Peyer's patch (tissue), 4 donors: ENCODE measurements at regions not wholly inside any gene's neighbourhood (a gene's known extent, or its start where the extent isn't known, plus 50 kb on each side); places are given as distances from the start of the nearest gene placed in this dataset.

Experiments
- POLR2A ChIP-seq, 2 donors: fragments of 450-650 bp; IDR thresholded peaks; one replicate each; pipeline ENCODE4 v1.5.1; 2017; ENCODE audit warnings: antibody characterized with exemption in 2 of 2, mild to moderate bottlenecking in 2 of 2, moderate library complexity in 2 of 2
- TF ChIP-seq, protein P1 (sequence below), 6 experiments: fragments of 450-650 bp in 4 of 6; fragments of 200-600 bp in 2 of 6; sonication (generic) in 1 of 6; IDR thresholded peaks; one replicate each; pipeline ENCODE4 v1.5.1; 2017 to 2019; ENCODE audit warnings: antibody characterized with exemption in 6 of 6, mild to moderate bottlenecking in 3 of 6, moderate library complexity in 1 of 6

DNA sequence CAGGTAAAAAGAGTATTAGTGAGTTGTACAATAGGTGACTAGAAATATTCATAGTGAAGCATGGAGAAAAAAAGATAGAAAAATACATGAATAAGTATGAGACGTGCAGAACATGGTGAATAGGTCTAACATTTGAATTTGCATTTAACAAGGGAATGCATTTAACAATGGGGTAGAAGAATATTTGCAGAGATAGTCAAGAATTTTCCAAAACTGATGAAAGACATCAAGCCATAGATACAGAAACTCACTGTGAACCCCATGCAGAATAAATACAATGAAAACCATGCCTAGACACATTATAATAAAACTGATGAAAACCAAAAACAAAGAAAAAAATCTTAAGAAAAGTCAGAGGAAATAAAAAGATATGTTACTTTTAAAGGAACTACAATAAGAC lies 184.8 kb downstream of the KTN1 start:
- TF ChIP-seq, protein P1, sequence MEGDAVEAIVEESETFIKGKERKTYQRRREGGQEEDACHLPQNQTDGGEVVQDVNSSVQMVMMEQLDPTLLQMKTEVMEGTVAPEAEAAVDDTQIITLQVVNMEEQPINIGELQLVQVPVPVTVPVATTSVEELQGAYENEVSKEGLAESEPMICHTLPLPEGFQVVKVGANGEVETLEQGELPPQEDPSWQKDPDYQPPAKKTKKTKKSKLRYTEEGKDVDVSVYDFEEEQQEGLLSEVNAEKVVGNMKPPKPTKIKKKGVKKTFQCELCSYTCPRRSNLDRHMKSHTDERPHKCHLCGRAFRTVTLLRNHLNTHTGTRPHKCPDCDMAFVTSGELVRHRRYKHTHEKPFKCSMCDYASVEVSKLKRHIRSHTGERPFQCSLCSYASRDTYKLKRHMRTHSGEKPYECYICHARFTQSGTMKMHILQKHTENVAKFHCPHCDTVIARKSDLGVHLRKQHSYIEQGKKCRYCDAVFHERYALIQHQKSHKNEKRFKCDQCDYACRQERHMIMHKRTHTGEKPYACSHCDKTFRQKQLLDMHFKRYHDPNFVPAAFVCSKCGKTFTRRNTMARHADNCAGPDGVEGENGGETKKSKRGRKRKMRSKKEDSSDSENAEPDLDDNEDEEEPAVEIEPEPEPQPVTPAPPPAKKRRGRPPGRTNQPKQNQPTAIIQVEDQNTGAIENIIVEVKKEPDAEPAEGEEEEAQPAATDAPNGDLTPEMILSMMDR (IDR thresholded peaks at IDR 0.05) = no peak
- no peak for TF ChIP-seq POLR2A (IDR thresholded peaks at IDR 0.05)
